ENCODE measurements at regions not wholly inside any gene's neighbourhood (a gene's known extent, or its start where the extent isn't known, plus 50 kb on each side); places are given as distances from the start of the nearest gene placed in this dataset.
A peak's percentile ranks its signal among the peaks of the same experiment; 100 is the strongest.
"Not testable (repeated sequence)": the region's sequence is repeated elsewhere in the genome, so short reads cannot be mapped to it uniquely, and the experiment has no call there.

GRCh38 chr7:20083781-20084180 lies 133.4 kb downstream of the MACC1 start:
- peak; percentile 34 for DNase-seq (ENCODE audit: low read depth, low spot score)
- Histone ChIP-seq H3K9ac (ENCODE audit: insufficient read length) (no peak overlapping the region), H3K27ac (no peak overlapping the region), H3K36me3 (ENCODE audit: insufficient read depth, low read length) (no peaks in the 10 kb centered on the region), H3K4me3 (no peak overlapping the region), H3K9me3 (ENCODE audit: low read depth, low read length) (no peaks in the 10 kb centered on the region)
- TF ChIP-seq FOXP2 (optimal IDR thresholded peaks at IDR 0.05; ENCODE audit: control extremely low read depth, extremely low read length, insufficient read depth) (no peak), POLR2AphosphoS5 (IDR thresholded peaks at IDR 0.05; ENCODE audit: borderline replicate concordance, low read depth, low read length) (no peak), EZH2 (IDR thresholded peaks at IDR 0.05) (no peak)

- no peak overlapping the region for H3K27ac ChIP-seq
- H3K4me3 ChIP-seq, result no peak overlapping the region
- no peak overlapping the region for H3K9ac ChIP-seq (ENCODE audit: insufficient read length)
- DNase-seq (ENCODE audit: low read depth, low spot score), result no peak
- no peaks in the 10 kb centered on the region for H3K9me3 ChIP-seq (ENCODE audit: low read depth, low read length)
- TF ChIP-seq POLR2AphosphoS5 (IDR thresholded peaks at IDR 0.05; ENCODE audit: borderline replicate concordance, low read depth, low read length), result no peak
- TF ChIP-seq EZH2 (IDR thresholded peaks at IDR 0.05), result no peak
- no peak for TF ChIP-seq FOXP2 (optimal IDR thresholded peaks at IDR 0.05; ENCODE audit: control extremely low read depth, extremely low read length, insufficient read depth)
- H3K36me3 ChIP-seq (ENCODE audit: insufficient read depth, low read length), result no peaks in the 10 kb centered on the region
Measured at GRCh38 chr7:20079080-20079479, 138.1 kb downstream of the MACC1 start.

GRCh38 chr7:20076835-20077234 lies 140.3 kb downstream of the MACC1 start:
- H3K36me3 ChIP-seq (ENCODE audit: insufficient read depth, low read length), result no peaks in the 10 kb centered on the region
- no peaks in the 10 kb centered on the region for H3K9me3 ChIP-seq (ENCODE audit: low read depth, low read length)
- H3K9ac ChIP-seq (ENCODE audit: insufficient read length), result no peak overlapping the region
- peak; percentile 5 for DNase-seq (ENCODE audit: low read depth, low spot score)
- peak overlapping the region; percentile 82 for H3K27ac ChIP-seq
- H3K4me3 ChIP-seq, result peak overlapping the region; percentile 50
- TF ChIP-seq EZH2 (IDR thresholded peaks at IDR 0.05) (no peak), FOXP2 (optimal IDR thresholded peaks at IDR 0.05; ENCODE audit: control extremely low read depth, extremely low read length, insufficient read depth) (no peak), POLR2AphosphoS5 (IDR thresholded peaks at IDR 0.05; ENCODE audit: borderline replicate concordance, low read depth, low read length) (no peak)

GRCh38 chr7:20075992-20076820 lies 141.0 kb downstream of the MACC1 start:
- Histone ChIP-seq H3K4me3 (peak overlapping the region; percentile 50), H3K9me3 (ENCODE audit: low read depth, low read length) (no peaks in the 10 kb centered on the region), H3K36me3 (ENCODE audit: insufficient read depth, low read length) (no peaks in the 10 kb centered on the region), H3K9ac (ENCODE audit: insufficient read length) (no peak overlapping the region), H3K27ac (peak overlapping the region; percentile 82)
- DNase-seq (ENCODE audit: low read depth, low spot score), result peak; percentile 79
- TF ChIP-seq EZH2 (IDR thresholded peaks at IDR 0.05) (no peak), POLR2AphosphoS5 (IDR thresholded peaks at IDR 0.05; ENCODE audit: borderline replicate concordance, low read depth, low read length) (peak; percentile 65; the same call in 1 of the 2 replicates)

- Histone ChIP-seq H3K27ac (peak overlapping the region; percentile 82), H3K4me3 (peak overlapping the region; percentile 50), H3K9ac (ENCODE audit: insufficient read length) (no peak overlapping the region), H3K9me3 (ENCODE audit: low read depth, low read length) (no peaks in the 10 kb centered on the region), H3K36me3 (ENCODE audit: insufficient read depth, low read length) (no peaks in the 10 kb centered on the region)
- no peak for TF ChIP-seq FOXP2 (optimal IDR thresholded peaks at IDR 0.05; ENCODE audit: control extremely low read depth, extremely low read length, insufficient read depth)
- no peak for TF ChIP-seq EZH2 (IDR thresholded peaks at IDR 0.05)
- no peak for TF ChIP-seq POLR2AphosphoS5 (IDR thresholded peaks at IDR 0.05; ENCODE audit: borderline replicate concordance, low read depth, low read length)
- peak; percentile 18 for DNase-seq (ENCODE audit: low read depth, low spot score)
Measured at GRCh38 chr7:20075440-20075839, 141.7 kb downstream of the MACC1 start.

GRCh38 chr7:20068004-20068403 lies 149.2 kb downstream of the MACC1 start:
- not testable (repeated sequence) for H3K27ac ChIP-seq; H3K9me3 ChIP-seq (ENCODE audit: low read depth, low read length); H3K4me3 ChIP-seq; H3K36me3 ChIP-seq (ENCODE audit: insufficient read depth, low read length); DNase-seq (ENCODE audit: low read depth, low spot score); H3K9ac ChIP-seq (ENCODE audit: insufficient read length)

- H3K9ac ChIP-seq (ENCODE audit: insufficient read length), result no peak overlapping the region
- no peak overlapping the region for H3K4me3 ChIP-seq
- no peaks in the 10 kb centered on the region for H3K36me3 ChIP-seq (ENCODE audit: insufficient read depth, low read length)
- H3K27ac ChIP-seq, result no peak overlapping the region
- peak; percentile 5 for DNase-seq (ENCODE audit: low read depth, low spot score)
- TF ChIP-seq POLR2AphosphoS5 (IDR thresholded peaks at IDR 0.05; ENCODE audit: borderline replicate concordance, low read depth, low read length) (no peak), EZH2 (IDR thresholded peaks at IDR 0.05) (no peak), FOXP2 (optimal IDR thresholded peaks at IDR 0.05; ENCODE audit: control extremely low read depth, extremely low read length, insufficient read depth) (no peak)
- H3K9me3 ChIP-seq (ENCODE audit: low read depth, low read length), result no peaks in the 10 kb centered on the region
Measured at GRCh38 chr7:20064974-20065862, 152.0 kb downstream of the MACC1 start.

- DNase-seq (ENCODE audit: low read depth, low spot score), result no peak
- TF ChIP-seq EZH2 (IDR thresholded peaks at IDR 0.05) (no peak), FOXP2 (optimal IDR thresholded peaks at IDR 0.05; ENCODE audit: control extremely low read depth, extremely low read length, insufficient read depth) (no peak), POLR2AphosphoS5 (IDR thresholded peaks at IDR 0.05; ENCODE audit: borderline replicate concordance, low read depth, low read length) (no peak)
- H3K36me3 ChIP-seq (ENCODE audit: insufficient read depth, low read length), result no peaks in the 10 kb centered on the region
- no peak overlapping the region for H3K9ac ChIP-seq (ENCODE audit: insufficient read length)
- H3K9me3 ChIP-seq (ENCODE audit: low read depth, low read length), result no peaks in the 10 kb centered on the region
- H3K4me3 ChIP-seq, result no peak overlapping the region
- no peak overlapping the region for H3K27ac ChIP-seq
Measured at GRCh38 chr7:20064181-20064970, 152.8 kb downstream of the MACC1 start.
